GM19035 (cell line): ENCODE measurements at regions not wholly inside any gene's neighbourhood (a gene's known extent, or its start where the extent isn't known, plus 50 kb on each side); places are given as distances from the start of the nearest gene placed in this dataset.
A peak's percentile ranks its signal among the peaks of the same experiment; 100 is the strongest.

Source experiments
- ATAC-seq: cut with Tn5 transposase; IDR thresholded peaks from one replicate; pipeline ENCODE4 v1.9.1; 2021; ENCODE audit not compliant: unreplicated experiment

GRCh38 chr7:125592331-125592730, 662.7 kb upstream of the POT1 start:
- ATAC-seq: no peak

- no peak for ATAC-seq
These were observed 643.5 kb upstream of the POT1 start for GRCh38 chr7:125573126-125573525.

- no peak for ATAC-seq
These were observed 642.8 kb upstream of the POT1 start for GRCh38 chr7:125572414-125572813.

GRCh38 chr7:125568799-125569198, 639.2 kb upstream of the POT1 start:
- ATAC-seq: peak; percentile 99

- no peak for ATAC-seq
These were observed 638.1 kb upstream of the POT1 start for GRCh38 chr7:125567686-125568085.

- no peak for ATAC-seq
These were observed 634.4 kb upstream of the POT1 start for GRCh38 chr7:125563964-125564529.

GRCh38 chr7:125563557-125563956, 633.9 kb upstream of the POT1 start:
- ATAC-seq: no peak

- ATAC-seq: peak; percentile 41
These were observed 631.4 kb upstream of the POT1 start for GRCh38 chr7:125561006-125561405.

GRCh38 chr7:125559921-125560320, 630.3 kb upstream of the POT1 start:
- ATAC-seq: no peak

- ATAC-seq: no peak
These were observed 626.3 kb upstream of the POT1 start for GRCh38 chr7:125555916-125556315.

- ATAC-seq: no peak
These were observed 621.4 kb upstream of the POT1 start for GRCh38 chr7:125551008-125551407.

GRCh38 chr7:125547505-125547904, 617.9 kb upstream of the POT1 start:
- no peak for ATAC-seq

- ATAC-seq: no peak
These were observed 600.9 kb upstream of the POT1 start for GRCh38 chr7:125530553-125530952.

GRCh38 chr7:125529249-125529648, 599.6 kb upstream of the POT1 start:
- ATAC-seq: no peak

GRCh38 chr7:125526958-125527357, 597.3 kb upstream of the POT1 start:
- no peak for ATAC-seq

- no peak for ATAC-seq
These were observed 596.5 kb upstream of the POT1 start for GRCh38 chr7:125526092-125526491.

- ATAC-seq: no peak
These were observed 586.6 kb upstream of the POT1 start for GRCh38 chr7:125516194-125516593.

- no peak for ATAC-seq
These were observed 582.7 kb upstream of the POT1 start for GRCh38 chr7:125512373-125512772.

GRCh38 chr7:125511310-125511709, 581.7 kb upstream of the POT1 start:
- ATAC-seq: no peak

GRCh38 chr7:125506331-125506730, 576.7 kb upstream of the POT1 start:
- ATAC-seq: no peak

GRCh38 chr7:125504848-125505247, 575.2 kb upstream of the POT1 start:
- no peak for ATAC-seq

GRCh38 chr7:125495997-125496396, 566.4 kb upstream of the POT1 start:
- no peak for ATAC-seq

GRCh38 chr7:125492521-125492920, 562.9 kb upstream of the POT1 start:
- no peak for ATAC-seq

- no peak for ATAC-seq
These were observed 561.5 kb upstream of the POT1 start for GRCh38 chr7:125491137-125491536.
